ENCODE measurements at regions not wholly inside any gene's neighbourhood (a gene's known extent, or its start where the extent isn't known, plus 50 kb on each side); places are given as distances from the start of the nearest gene placed in this dataset.

GRCh38 chr12:87793131-87793530, 236.1 kb downstream of the C12orf50 start:
- H3K4me1 ChIP-seq (ENCODE audit: control insufficient read depth in 1 of 2, insufficient read depth in 1 of 2, low read depth in 1 of 2, low read length in 1 of 2): no peaks in the 10 kb centered on the region
- H3K4me3 ChIP-seq (ENCODE audit: low read depth in 1 of 2, low read length in 1 of 2): no peak overlapping the region
- TF ChIP-seq CTCF (IDR thresholded peaks at IDR 0.05): no peak
- no peaks in the 10 kb centered on the region for H3K27me3 ChIP-seq
- H3K36me3 ChIP-seq: no peaks in the 10 kb centered on the region
- no peaks in the 10 kb centered on the region for H3K9me3 ChIP-seq
- H3K27ac ChIP-seq: no peak overlapping the region

- Histone ChIP-seq H3K4me1 (ENCODE audit: control insufficient read depth in 1 of 2, insufficient read depth in 1 of 2, low read depth in 1 of 2, low read length in 1 of 2) (no peaks in the 10 kb centered on the region), H3K27me3 (no peaks in the 10 kb centered on the region)
- TF ChIP-seq CTCF (IDR thresholded peaks at IDR 0.05): no peak
Observed at GRCh38 chr12:87784350-87784749, 244.9 kb downstream of the C12orf50 start.

GRCh38 chr12:87783467-87783866, 245.7 kb downstream of the C12orf50 start:
- no peaks in the 10 kb centered on the region for H3K9me3 ChIP-seq
- no peak overlapping the region for H3K4me3 ChIP-seq (ENCODE audit: low read depth in 1 of 2, low read length in 1 of 2)
- TF ChIP-seq CTCF (IDR thresholded peaks at IDR 0.05): no peak
- H3K4me1 ChIP-seq (ENCODE audit: control insufficient read depth in 1 of 2, insufficient read depth in 1 of 2, low read depth in 1 of 2, low read length in 1 of 2): no peaks in the 10 kb centered on the region
- H3K27ac ChIP-seq: no peak overlapping the region
- no peaks in the 10 kb centered on the region for H3K36me3 ChIP-seq
- H3K27me3 ChIP-seq: no peaks in the 10 kb centered on the region

More at GRCh38 chr12:87784350-87784749, 244.9 kb downstream of the C12orf50 start:
- Histone ChIP-seq H3K4me3 (ENCODE audit: low read depth in 1 of 2, low read length in 1 of 2) (no peak overlapping the region), H3K36me3 (no peaks in the 10 kb centered on the region), H3K27ac (no peak overlapping the region), H3K9me3 (no peaks in the 10 kb centered on the region)

- no peaks in the 10 kb centered on the region for H3K27me3 ChIP-seq
- no peaks in the 10 kb centered on the region for H3K36me3 ChIP-seq
- no peak for TF ChIP-seq CTCF (IDR thresholded peaks at IDR 0.05)
- H3K27ac ChIP-seq: no peak overlapping the region
- no peak overlapping the region for H3K4me3 ChIP-seq (ENCODE audit: low read depth in 1 of 2, low read length in 1 of 2)
- H3K9me3 ChIP-seq: no peaks in the 10 kb centered on the region
- H3K4me1 ChIP-seq (ENCODE audit: control insufficient read depth in 1 of 2, insufficient read depth in 1 of 2, low read depth in 1 of 2, low read length in 1 of 2): no peaks in the 10 kb centered on the region
Observed at GRCh38 chr12:87782838-87783237, 246.4 kb downstream of the C12orf50 start.

GRCh38 chr12:87779858-87780498, 249.2 kb downstream of the C12orf50 start:
- no peak for TF ChIP-seq CTCF (IDR thresholded peaks at IDR 0.05)
- Histone ChIP-seq H3K4me3 (ENCODE audit: low read depth in 1 of 2, low read length in 1 of 2) (no peak overlapping the region), H3K27ac (no peak overlapping the region), H3K27me3 (no peaks in the 10 kb centered on the region), H3K36me3 (no peaks in the 10 kb centered on the region), H3K9me3 (no peaks in the 10 kb centered on the region), H3K4me1 (ENCODE audit: control insufficient read depth in 1 of 2, insufficient read depth in 1 of 2, low read depth in 1 of 2, low read length in 1 of 2) (no peaks in the 10 kb centered on the region)
